GM19467 (cell line): ENCODE measurements at regions not wholly inside any gene's neighbourhood (a gene's known extent, or its start where the extent isn't known, plus 50 kb on each side); places are given as distances from the start of the nearest gene placed in this dataset.

Experiments used
- ATAC-seq: cut with Tn5 transposase; IDR thresholded peaks from one replicate; pipeline ENCODE4 v1.9.1; 2021; ENCODE audit warnings: mild to moderate bottlenecking, moderate library complexity; ENCODE audit not compliant: unreplicated experiment

GRCh38 chr10:107275806-107276205, 111.3 kb upstream of the SORCS1 start:
- ATAC-seq, result no peak

- ATAC-seq, result no peak
Observed at GRCh38 chr10:107269626-107270025, 105.1 kb upstream of the SORCS1 start.

GRCh38 chr10:107264742-107265141, 100.2 kb upstream of the SORCS1 start:
- ATAC-seq, result no peak

GRCh38 chr10:107244122-107244521, 79.6 kb upstream of the SORCS1 start:
- no peak for ATAC-seq

- no peak for ATAC-seq
Observed at GRCh38 chr10:107238275-107238674, 73.8 kb upstream of the SORCS1 start.

GRCh38 chr10:107232013-107232412, 67.5 kb upstream of the SORCS1 start:
- no peak for ATAC-seq

GRCh38 chr10:107230887-107231286, 66.4 kb upstream of the SORCS1 start:
- no peak for ATAC-seq

GRCh38 chr10:107215681-107216080, 51.2 kb upstream of the SORCS1 start:
- ATAC-seq, result no peak
